ENCODE measurements at regions not wholly inside any gene's neighbourhood (a gene's known extent, or its start where the extent isn't known, plus 50 kb on each side); places are given as distances from the start of the nearest gene placed in this dataset.

- intact Hi-C loops (cut with micrococcal nuclease), result no loop called here
- Histone ChIP-seq H3K4me3 (ENCODE audit: low read length) (no peak overlapping the region), H3K36me3 (ENCODE audit: control insufficient read depth in 2 of 3, insufficient read depth in 3 of 3, low read length in 3 of 3) (no peaks in the 10 kb centered on the region), H3K4me1 (ENCODE audit: control insufficient read depth in 2 of 2, insufficient read depth in 2 of 2, low read length in 2 of 2) (no peaks in the 10 kb centered on the region), H3K9me3 (ENCODE audit: control insufficient read depth in 2 of 3, low read length in 3 of 3) (no peaks in the 10 kb centered on the region), H3K27me3 (ENCODE audit: control insufficient read depth in 2 of 2, insufficient read depth in 2 of 2, low read length in 2 of 2) (no peaks in the 10 kb centered on the region), H3K27ac (ENCODE audit: low read depth, low read length) (no peak overlapping the region)
- ATAC-seq (no peak), DNase-seq (no peak)
- Mint-ChIP-seq H3K4me1 (peaks cover 0 to 12% (median 4%) of the 10 kb centered on the region in 7 donors), H3K36me3 (no peaks in the 10 kb centered on the region), H3K27me3 (peaks cover 31 to 73% (median 49%) of the 10 kb centered on the region in 5 donors), H3K9me3 (peaks cover 0 to 1% (median 0%) of the 10 kb centered on the region in 11 donors), H3K27ac (no peak overlapping the region), H3K4me3 (no peak overlapping the region)
- POLR2A ChIA-PET, result no interaction called here
- CTCF ChIA-PET, result no interaction called here
These were observed 170.7 kb upstream of the POU3F1 start for GRCh38 chr1:38217316-38217715.

- H3K27me3 Mint-ChIP-seq, result peaks cover 22 to 68% (median 43%) of the 10 kb centered on the region in 5 donors
- H3K4me3 ChIP-seq (ENCODE audit: low read length), result no peak overlapping the region
These were observed 167.2 kb upstream of the POU3F1 start for GRCh38 chr1:38213646-38214434.

GRCh38 chr1:38210895-38211177 is 164.2 kb upstream of the POU3F1 start:
- no peaks in the 10 kb centered on the region for H3K36me3 Mint-ChIP-seq
- Histone ChIP-seq H3K36me3 (ENCODE audit: control insufficient read depth in 2 of 3, insufficient read depth in 3 of 3, low read length in 3 of 3) (no peaks in the 10 kb centered on the region), H3K27me3 (ENCODE audit: control insufficient read depth in 2 of 2, insufficient read depth in 2 of 2, low read length in 2 of 2) (no peaks in the 10 kb centered on the region), H3K4me3 (ENCODE audit: low read length) (no peak overlapping the region), H3K4me1 (ENCODE audit: control insufficient read depth in 2 of 2, insufficient read depth in 2 of 2, low read length in 2 of 2) (no peaks in the 10 kb centered on the region), H3K27ac (ENCODE audit: low read depth, low read length) (no peak overlapping the region), H3K9me3 (ENCODE audit: control insufficient read depth in 2 of 3, low read length in 3 of 3) (no peaks in the 10 kb centered on the region)
- intact Hi-C loops (cut with micrococcal nuclease), result no loop called here
- no peak overlapping the region for H3K4me3 Mint-ChIP-seq
- ChIA-PET POLR2A (no interaction called here), CTCF (no interaction called here)
- H3K9me3 Mint-ChIP-seq, result peaks cover 0 to 1% (median 0%) of the 10 kb centered on the region in 11 donors
- ATAC-seq, result no peak
- H3K4me1 Mint-ChIP-seq, result peaks cover 0 to 12% (median 4%) of the 10 kb centered on the region in 7 donors
- no peak overlapping the region for H3K27ac Mint-ChIP-seq
- peaks cover 18 to 46% (median 33%) of the 10 kb centered on the region in 5 donors for H3K27me3 Mint-ChIP-seq
- DNase-seq, result no peak

More at GRCh38 chr1:38213646-38214434, 167.2 kb upstream of the POU3F1 start:
- H3K36me3 ChIP-seq (ENCODE audit: control insufficient read depth in 2 of 3, insufficient read depth in 3 of 3, low read length in 3 of 3), result no peaks in the 10 kb centered on the region
- H3K27me3 ChIP-seq (ENCODE audit: control insufficient read depth in 2 of 2, insufficient read depth in 2 of 2, low read length in 2 of 2), result no peaks in the 10 kb centered on the region
- Mint-ChIP-seq H3K4me3 (peak overlapping the region in 3 of 10 donors; percentile 14 to 30 (median 21)), H3K4me1 (peaks cover 0 to 12% (median 4%) of the 10 kb centered on the region in 7 donors), H3K27ac (no peak overlapping the region), H3K36me3 (no peaks in the 10 kb centered on the region), H3K9me3 (peaks cover 0 to 1% (median 0%) of the 10 kb centered on the region in 11 donors)
- no peak for DNase-seq
- H3K9me3 ChIP-seq (ENCODE audit: control insufficient read depth in 2 of 3, low read length in 3 of 3), result no peaks in the 10 kb centered on the region
- CTCF ChIA-PET, result no interaction called here
- ATAC-seq, result peak; percentile 22
- POLR2A ChIA-PET, result no interaction called here
- intact Hi-C loops (cut with micrococcal nuclease), result no loop called here
- H3K4me1 ChIP-seq (ENCODE audit: control insufficient read depth in 2 of 2, insufficient read depth in 2 of 2, low read length in 2 of 2), result no peaks in the 10 kb centered on the region
- H3K27ac ChIP-seq (ENCODE audit: low read depth, low read length), result no peak overlapping the region

GRCh38 chr1:38210021-38210894 is 163.7 kb upstream of the POU3F1 start:
- DNase-seq, result no peak
- Histone ChIP-seq H3K4me3 (ENCODE audit: low read length) (no peak overlapping the region), H3K36me3 (ENCODE audit: control insufficient read depth in 2 of 3, insufficient read depth in 3 of 3, low read length in 3 of 3) (no peaks in the 10 kb centered on the region), H3K9me3 (ENCODE audit: control insufficient read depth in 2 of 3, low read length in 3 of 3) (no peaks in the 10 kb centered on the region), H3K27ac (ENCODE audit: low read depth, low read length) (no peak overlapping the region), H3K27me3 (ENCODE audit: control insufficient read depth in 2 of 2, insufficient read depth in 2 of 2, low read length in 2 of 2) (no peaks in the 10 kb centered on the region), H3K4me1 (ENCODE audit: control insufficient read depth in 2 of 2, insufficient read depth in 2 of 2, low read length in 2 of 2) (no peaks in the 10 kb centered on the region)
- no peak for ATAC-seq
- intact Hi-C loops (cut with micrococcal nuclease), result no loop called here
- ChIA-PET CTCF (no interaction called here), POLR2A (no interaction called here)
- Mint-ChIP-seq H3K27me3 (peaks cover 18 to 40% (median 30%) of the 10 kb centered on the region in 5 donors), H3K4me3 (no peak overlapping the region), H3K36me3 (no peaks in the 10 kb centered on the region), H3K4me1 (peaks cover 0 to 12% (median 4%) of the 10 kb centered on the region in 7 donors), H3K9me3 (peaks cover 0 to under 1% (median 0%) of the 10 kb centered on the region in 11 donors), H3K27ac (no peak overlapping the region)

GRCh38 chr1:38208716-38209632 is 162.4 kb upstream of the POU3F1 start:
- no peak overlapping the region for H3K27ac Mint-ChIP-seq
- ATAC-seq (no peak), DNase-seq (no peak)
- no peak overlapping the region for H3K4me3 Mint-ChIP-seq
- Histone ChIP-seq H3K4me3 (ENCODE audit: low read length) (no peak overlapping the region), H3K36me3 (ENCODE audit: control insufficient read depth in 2 of 3, insufficient read depth in 3 of 3, low read length in 3 of 3) (no peaks in the 10 kb centered on the region), H3K4me1 (ENCODE audit: control insufficient read depth in 2 of 2, insufficient read depth in 2 of 2, low read length in 2 of 2) (no peaks in the 10 kb centered on the region), H3K9me3 (ENCODE audit: control insufficient read depth in 2 of 3, low read length in 3 of 3) (no peaks in the 10 kb centered on the region), H3K27me3 (ENCODE audit: control insufficient read depth in 2 of 2, insufficient read depth in 2 of 2, low read length in 2 of 2) (no peaks in the 10 kb centered on the region), H3K27ac (ENCODE audit: low read depth, low read length) (no peak overlapping the region)
- intact Hi-C loops (cut with micrococcal nuclease), result no loop called here
- H3K36me3 Mint-ChIP-seq, result no peaks in the 10 kb centered on the region
- ChIA-PET POLR2A (no interaction called here), CTCF (no interaction called here)
- H3K9me3 Mint-ChIP-seq, result no peaks in the 10 kb centered on the region
- H3K27me3 Mint-ChIP-seq, result peaks cover 11 to 30% (median 23%) of the 10 kb centered on the region in 5 donors
- peaks cover 0 to 8% (median 4%) of the 10 kb centered on the region in 7 donors for H3K4me1 Mint-ChIP-seq

- Mint-ChIP-seq H3K27me3 (peaks cover 1 to 21% (median 14%) of the 10 kb centered on the region in 5 donors), H3K4me1 (no peaks in the 10 kb centered on the region), H3K27ac (no peak overlapping the region), H3K36me3 (no peaks in the 10 kb centered on the region), H3K4me3 (no peak overlapping the region), H3K9me3 (no peaks in the 10 kb centered on the region)
- DNase-seq (no peak), ATAC-seq (no peak)
- Histone ChIP-seq H3K27ac (ENCODE audit: low read depth, low read length) (no peak overlapping the region), H3K4me3 (ENCODE audit: low read length) (no peak overlapping the region), H3K27me3 (ENCODE audit: control insufficient read depth in 2 of 2, insufficient read depth in 2 of 2, low read length in 2 of 2) (no peaks in the 10 kb centered on the region), H3K9me3 (ENCODE audit: control insufficient read depth in 2 of 3, low read length in 3 of 3) (no peaks in the 10 kb centered on the region), H3K4me1 (ENCODE audit: control insufficient read depth in 2 of 2, insufficient read depth in 2 of 2, low read length in 2 of 2) (no peaks in the 10 kb centered on the region), H3K36me3 (ENCODE audit: control insufficient read depth in 2 of 3, insufficient read depth in 3 of 3, low read length in 3 of 3) (no peaks in the 10 kb centered on the region)
- ChIA-PET POLR2A (no interaction called here), CTCF (no interaction called here)
- intact Hi-C loops (cut with micrococcal nuclease), result no loop called here
These were observed 161.3 kb upstream of the POU3F1 start for GRCh38 chr1:38207906-38208305.
